ENCODE measurements at regions not wholly inside any gene's neighbourhood (a gene's known extent, or its start where the extent isn't known, plus 50 kb on each side); places are given as distances from the start of the nearest gene placed in this dataset.

GRCh38 chr9:107105784-107106183 is 177.3 kb upstream of the RAD23B start:
- DNase-seq (no peak), ATAC-seq (ENCODE audit: insufficient read depth, low FRiP score) (no peak)
- Histone ChIP-seq H3K9me3 (ENCODE audit: control insufficient read depth in 4 of 4, insufficient read depth in 3 of 4, low read length in 3 of 4) (no peaks in the 10 kb centered on the region), H3K27me3 (ENCODE audit: control insufficient read depth in 3 of 3, insufficient read depth in 3 of 3, low read length in 2 of 3) (no peaks in the 10 kb centered on the region), H3K9ac (ENCODE audit: insufficient read depth in 1 of 2, low read length in 2 of 2) (no peak overlapping the region), H3K36me3 (ENCODE audit: control insufficient read depth in 4 of 4, insufficient read depth in 4 of 4, low read length in 4 of 4) (no peaks in the 10 kb centered on the region), H3K4me1 (ENCODE audit: control insufficient read depth in 5 of 5, insufficient read depth in 5 of 5, low read length in 5 of 5) (no peaks in the 10 kb centered on the region), H3K4me3 (no peak overlapping the region), H3K27ac (ENCODE audit: low read depth in 1 of 2, low read length in 1 of 2) (no peak overlapping the region)
- TF ChIP-seq CTCF (IDR thresholded peaks at IDR 0.05; ENCODE audit: control extremely low read depth, extremely low read depth), result no peak
- WGBS, 2 donors, result 78 to 82% methylated on average over 3 of the region's 3 CpGs

GRCh38 chr9:107106416-107106815 is 176.7 kb upstream of the RAD23B start:
- DNase-seq, result no peak
- ATAC-seq (ENCODE audit: insufficient read depth, low FRiP score), result no peak
- no peak overlapping the region for H3K27ac ChIP-seq (ENCODE audit: low read depth in 1 of 2, low read length in 1 of 2)
- H3K4me1 ChIP-seq (ENCODE audit: control insufficient read depth in 5 of 5, insufficient read depth in 5 of 5, low read length in 5 of 5), result no peaks in the 10 kb centered on the region
- H3K4me3 ChIP-seq, result no peak overlapping the region
- no peaks in the 10 kb centered on the region for H3K36me3 ChIP-seq (ENCODE audit: control insufficient read depth in 4 of 4, insufficient read depth in 4 of 4, low read length in 4 of 4)
- H3K9me3 ChIP-seq (ENCODE audit: control insufficient read depth in 4 of 4, insufficient read depth in 3 of 4, low read length in 3 of 4), result no peaks in the 10 kb centered on the region
- no peaks in the 10 kb centered on the region for H3K27me3 ChIP-seq (ENCODE audit: control insufficient read depth in 3 of 3, insufficient read depth in 3 of 3, low read length in 2 of 3)
- no peak for TF ChIP-seq CTCF (IDR thresholded peaks at IDR 0.05; ENCODE audit: control extremely low read depth, extremely low read depth)
- H3K9ac ChIP-seq (ENCODE audit: insufficient read depth in 1 of 2, low read length in 2 of 2), result no peak overlapping the region
- WGBS, 2 donors, result 79 to 80% methylated on average over 3 of the region's 3 CpGs

GRCh38 chr9:107108342-107109130 is 174.5 kb upstream of the RAD23B start:
- H3K27me3 ChIP-seq (ENCODE audit: control insufficient read depth in 3 of 3, insufficient read depth in 3 of 3, low read length in 2 of 3), result no peaks in the 10 kb centered on the region
- DNase-seq, result no peak
- no peak overlapping the region for H3K27ac ChIP-seq (ENCODE audit: low read depth in 1 of 2, low read length in 1 of 2)
- no peak overlapping the region for H3K4me3 ChIP-seq
- no peak overlapping the region for H3K9ac ChIP-seq (ENCODE audit: insufficient read depth in 1 of 2, low read length in 2 of 2)
- 86 to 87% methylated on average over 7 of the region's 7 CpGs for WGBS, 2 donors
- no peak for TF ChIP-seq CTCF (IDR thresholded peaks at IDR 0.05; ENCODE audit: control extremely low read depth, extremely low read depth)
- ATAC-seq (ENCODE audit: insufficient read depth, low FRiP score), result no peak
- H3K9me3 ChIP-seq (ENCODE audit: control insufficient read depth in 4 of 4, insufficient read depth in 3 of 4, low read length in 3 of 4), result no peaks in the 10 kb centered on the region
- no peaks in the 10 kb centered on the region for H3K36me3 ChIP-seq (ENCODE audit: control insufficient read depth in 4 of 4, insufficient read depth in 4 of 4, low read length in 4 of 4)
- H3K4me1 ChIP-seq (ENCODE audit: control insufficient read depth in 5 of 5, insufficient read depth in 5 of 5, low read length in 5 of 5), result no peaks in the 10 kb centered on the region

GRCh38 chr9:107109324-107109723 is 173.8 kb upstream of the RAD23B start:
- Histone ChIP-seq H3K27ac (ENCODE audit: low read depth in 1 of 2, low read length in 1 of 2) (no peak overlapping the region), H3K4me3 (no peak overlapping the region), H3K9ac (ENCODE audit: insufficient read depth in 1 of 2, low read length in 2 of 2) (no peak overlapping the region), H3K27me3 (ENCODE audit: control insufficient read depth in 3 of 3, insufficient read depth in 3 of 3, low read length in 2 of 3) (no peaks in the 10 kb centered on the region), H3K4me1 (ENCODE audit: control insufficient read depth in 5 of 5, insufficient read depth in 5 of 5, low read length in 5 of 5) (no peaks in the 10 kb centered on the region), H3K9me3 (ENCODE audit: control insufficient read depth in 4 of 4, insufficient read depth in 3 of 4, low read length in 3 of 4) (no peaks in the 10 kb centered on the region), H3K36me3 (ENCODE audit: control insufficient read depth in 4 of 4, insufficient read depth in 4 of 4, low read length in 4 of 4) (no peaks in the 10 kb centered on the region)
- DNase-seq, result no peak
- no peak for ATAC-seq (ENCODE audit: insufficient read depth, low FRiP score)
- TF ChIP-seq CTCF (IDR thresholded peaks at IDR 0.05; ENCODE audit: control extremely low read depth, extremely low read depth), result no peak
- WGBS, 2 donors, result 93 to 95% methylated on average over 2 of the region's 2 CpGs

Data from lung (tissue), 11 donors.